ENCODE measurements at regions not wholly inside any gene's neighbourhood (a gene's known extent, or its start where the extent isn't known, plus 50 kb on each side); places are given as distances from the start of the nearest gene placed in this dataset.

- H3K9me3 ChIP-seq (ENCODE audit: insufficient read depth, low read length), result no peaks in the 10 kb centered on the region
- no peak overlapping the region for H3K4me3 ChIP-seq (ENCODE audit: insufficient read length, low read depth)
- no peaks in the 10 kb centered on the region for H3K36me3 ChIP-seq (ENCODE audit: insufficient read depth, insufficient read length, low read length)
- H3K9ac ChIP-seq (ENCODE audit: insufficient read length, low read depth), result no peak overlapping the region
- peaks cover 2% of the 10 kb centered on the region for H3K4me1 ChIP-seq (ENCODE audit: insufficient read depth, insufficient read length)
- H3K27me3 ChIP-seq (ENCODE audit: insufficient read depth, insufficient read length), result no peaks in the 10 kb centered on the region
- no peak for DNase-seq (ENCODE audit: low read depth, low spot score)
- no peak for TF ChIP-seq YY1 (IDR thresholded peaks at IDR 0.05; ENCODE audit: insufficient read depth, insufficient read length)
- no peak for TF ChIP-seq SUZ12 (IDR thresholded peaks at IDR 0.05; ENCODE audit: extremely low read depth, insufficient read depth, insufficient read length)
- no peak for TF ChIP-seq ZNF274 (IDR thresholded peaks at IDR 0.05; ENCODE audit: low read depth, low read length)
These were observed 1806.1 kb upstream of the MIR17HG start for GRCh38 chr13:89541091-89542030.

- no peaks in the 10 kb centered on the region for H3K27me3 ChIP-seq (ENCODE audit: insufficient read depth, insufficient read length)
- peaks cover 9% of the 10 kb centered on the region; the same call in 1 of the 2 replicates for H3K9me3 ChIP-seq (ENCODE audit: insufficient read depth, low read length)
- TF ChIP-seq ZNF274 (IDR thresholded peaks at IDR 0.05; ENCODE audit: low read depth, low read length) (no peak), YY1 (IDR thresholded peaks at IDR 0.05; ENCODE audit: insufficient read depth, insufficient read length) (no peak), SUZ12 (IDR thresholded peaks at IDR 0.05; ENCODE audit: extremely low read depth, insufficient read depth, insufficient read length) (no peak)
- DNase-seq (ENCODE audit: low read depth, low spot score), result no peak
- H3K36me3 ChIP-seq (ENCODE audit: insufficient read depth, insufficient read length, low read length), result no peaks in the 10 kb centered on the region
- H3K9ac ChIP-seq (ENCODE audit: insufficient read length, low read depth), result no peak overlapping the region
- no peaks in the 10 kb centered on the region for H3K4me1 ChIP-seq (ENCODE audit: insufficient read depth, insufficient read length)
- H3K4me3 ChIP-seq (ENCODE audit: insufficient read length, low read depth), result no peak overlapping the region
These were observed 1796.5 kb upstream of the MIR17HG start for GRCh38 chr13:89550938-89551337.

GRCh38 chr13:89554801-89555200, 1792.7 kb upstream of the MIR17HG start:
- H3K36me3 ChIP-seq (ENCODE audit: insufficient read depth, insufficient read length, low read length), result no peaks in the 10 kb centered on the region
- no peak overlapping the region for H3K9ac ChIP-seq (ENCODE audit: insufficient read length, low read depth)
- H3K4me3 ChIP-seq (ENCODE audit: insufficient read length, low read depth), result no peak overlapping the region
- no peaks in the 10 kb centered on the region for H3K27me3 ChIP-seq (ENCODE audit: insufficient read depth, insufficient read length)
- H3K4me1 ChIP-seq (ENCODE audit: insufficient read depth, insufficient read length), result no peaks in the 10 kb centered on the region
- DNase-seq (ENCODE audit: low read depth, low spot score), result no peak
- peaks cover 9% of the 10 kb centered on the region; the same call in 1 of the 2 replicates for H3K9me3 ChIP-seq (ENCODE audit: insufficient read depth, low read length)
- TF ChIP-seq ZNF274 (IDR thresholded peaks at IDR 0.05; ENCODE audit: low read depth, low read length), result no peak
- TF ChIP-seq SUZ12 (IDR thresholded peaks at IDR 0.05; ENCODE audit: extremely low read depth, insufficient read depth, insufficient read length), result no peak
- no peak for TF ChIP-seq YY1 (IDR thresholded peaks at IDR 0.05; ENCODE audit: insufficient read depth, insufficient read length)

DNA sequence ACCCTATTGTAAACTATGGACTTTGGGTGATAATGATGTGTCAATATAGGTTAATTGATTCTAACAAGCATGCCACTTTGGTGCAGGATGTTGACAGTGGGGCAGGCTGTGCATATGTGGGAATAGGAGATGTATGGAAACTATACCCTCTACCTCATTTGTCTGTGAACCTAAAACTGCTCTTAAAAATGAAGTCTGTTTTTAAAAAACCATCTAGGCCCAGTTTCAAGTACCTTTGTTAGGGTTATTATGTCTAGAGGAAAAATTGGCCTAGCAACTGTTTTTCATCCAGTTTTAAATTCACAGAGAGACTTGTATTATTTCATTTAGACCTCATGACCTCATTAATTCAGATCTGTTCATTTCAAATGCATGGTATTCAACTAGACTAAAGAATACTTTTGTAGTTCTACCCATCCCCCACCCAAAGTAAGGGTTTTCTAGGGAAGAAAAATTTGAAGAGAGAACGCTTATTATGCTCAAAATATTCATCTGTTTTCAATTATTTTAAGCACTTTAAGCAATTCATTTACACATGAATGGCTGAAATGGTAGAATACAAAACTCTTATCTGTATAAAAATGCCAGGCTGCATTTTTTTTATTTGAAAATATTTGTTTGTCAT, 1781.9 kb upstream of the MIR17HG start:
- Histone ChIP-seq H3K27me3 (ENCODE audit: insufficient read depth, insufficient read length) (no peaks in the 10 kb centered on the region), H3K9ac (ENCODE audit: insufficient read length, low read depth) (no peak overlapping the region), H3K4me3 (ENCODE audit: insufficient read length, low read depth) (no peak overlapping the region), H3K4me1 (ENCODE audit: insufficient read depth, insufficient read length) (no peaks in the 10 kb centered on the region), H3K36me3 (ENCODE audit: insufficient read depth, insufficient read length, low read length) (no peaks in the 10 kb centered on the region), H3K9me3 (ENCODE audit: insufficient read depth, low read length) (peaks cover 4% of the 10 kb centered on the region; the same call in 1 of the 2 replicates)
- DNase-seq (ENCODE audit: low read depth, low spot score), result no peak
- TF ChIP-seq YY1 (IDR thresholded peaks at IDR 0.05; ENCODE audit: insufficient read depth, insufficient read length) (no peak), ZNF274 (IDR thresholded peaks at IDR 0.05; ENCODE audit: low read depth, low read length) (no peak), SUZ12 (IDR thresholded peaks at IDR 0.05; ENCODE audit: extremely low read depth, insufficient read depth, insufficient read length) (no peak)

- Histone ChIP-seq H3K4me1 (ENCODE audit: insufficient read depth, insufficient read length) (no peaks in the 10 kb centered on the region), H3K4me3 (ENCODE audit: insufficient read length, low read depth) (no peak overlapping the region), H3K27me3 (ENCODE audit: insufficient read depth, insufficient read length) (no peaks in the 10 kb centered on the region), H3K9me3 (ENCODE audit: insufficient read depth, low read length) (peaks cover 18% of the 10 kb centered on the region), H3K9ac (ENCODE audit: insufficient read length, low read depth) (no peak overlapping the region), H3K36me3 (ENCODE audit: insufficient read depth, insufficient read length, low read length) (no peaks in the 10 kb centered on the region)
- DNase-seq (ENCODE audit: low read depth, low spot score), result no peak
- TF ChIP-seq YY1 (IDR thresholded peaks at IDR 0.05; ENCODE audit: insufficient read depth, insufficient read length) (no peak), ZNF274 (IDR thresholded peaks at IDR 0.05; ENCODE audit: low read depth, low read length) (no peak), SUZ12 (IDR thresholded peaks at IDR 0.05; ENCODE audit: extremely low read depth, insufficient read depth, insufficient read length) (no peak)
These were observed 1780.5 kb upstream of the MIR17HG start for GRCh38 chr13:89567025-89567424.

GRCh38 chr13:89568276-89568675, 1779.2 kb upstream of the MIR17HG start:
- Histone ChIP-seq H3K9me3 (ENCODE audit: insufficient read depth, low read length) (peaks cover 27% of the 10 kb centered on the region), H3K4me1 (ENCODE audit: insufficient read depth, insufficient read length) (no peaks in the 10 kb centered on the region), H3K27me3 (ENCODE audit: insufficient read depth, insufficient read length) (no peaks in the 10 kb centered on the region), H3K36me3 (ENCODE audit: insufficient read depth, insufficient read length, low read length) (no peaks in the 10 kb centered on the region), H3K4me3 (ENCODE audit: insufficient read length, low read depth) (no peak overlapping the region), H3K9ac (ENCODE audit: insufficient read length, low read depth) (no peak overlapping the region)
- DNase-seq (ENCODE audit: low read depth, low spot score), result no peak
- TF ChIP-seq SUZ12 (IDR thresholded peaks at IDR 0.05; ENCODE audit: extremely low read depth, insufficient read depth, insufficient read length) (no peak), YY1 (IDR thresholded peaks at IDR 0.05; ENCODE audit: insufficient read depth, insufficient read length) (no peak), ZNF274 (IDR thresholded peaks at IDR 0.05; ENCODE audit: low read depth, low read length) (no peak)

DNA sequence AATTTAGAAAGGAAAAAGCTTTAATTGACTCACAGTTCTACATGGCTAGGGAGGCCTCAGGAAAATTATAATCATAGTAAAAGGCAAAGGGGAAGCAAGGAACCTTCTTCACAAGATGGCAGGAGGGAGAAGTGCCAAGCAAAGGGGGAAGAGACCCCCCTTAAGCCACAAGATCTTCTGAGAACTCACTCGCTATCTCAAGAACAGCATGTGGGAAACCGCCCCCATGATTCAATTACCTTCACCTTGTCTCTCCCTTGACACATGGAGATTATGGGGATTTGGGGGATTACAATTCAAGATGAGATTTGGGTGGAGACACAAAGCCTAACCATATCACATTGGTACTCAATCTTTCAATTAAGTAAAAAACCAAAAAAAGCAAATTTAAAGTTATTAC, 1778.7 kb upstream of the MIR17HG start:
- H3K27me3 ChIP-seq (ENCODE audit: insufficient read depth, insufficient read length), result no peaks in the 10 kb centered on the region
- no peak overlapping the region for H3K9ac ChIP-seq (ENCODE audit: insufficient read length, low read depth)
- H3K9me3 ChIP-seq (ENCODE audit: insufficient read depth, low read length), result peaks cover 27% of the 10 kb centered on the region
- no peaks in the 10 kb centered on the region for H3K36me3 ChIP-seq (ENCODE audit: insufficient read depth, insufficient read length, low read length)
- no peak for DNase-seq (ENCODE audit: low read depth, low spot score)
- H3K4me1 ChIP-seq (ENCODE audit: insufficient read depth, insufficient read length), result no peaks in the 10 kb centered on the region
- no peak overlapping the region for H3K4me3 ChIP-seq (ENCODE audit: insufficient read length, low read depth)
- TF ChIP-seq ZNF274 (IDR thresholded peaks at IDR 0.05; ENCODE audit: low read depth, low read length), result no peak
- TF ChIP-seq YY1 (IDR thresholded peaks at IDR 0.05; ENCODE audit: insufficient read depth, insufficient read length), result no peak
- no peak for TF ChIP-seq SUZ12 (IDR thresholded peaks at IDR 0.05; ENCODE audit: extremely low read depth, insufficient read depth, insufficient read length)
